ENCODE measurements at regions not wholly inside any gene's neighbourhood (a gene's known extent, or its start where the extent isn't known, plus 50 kb on each side); places are given as distances from the start of the nearest gene placed in this dataset.

DNA sequence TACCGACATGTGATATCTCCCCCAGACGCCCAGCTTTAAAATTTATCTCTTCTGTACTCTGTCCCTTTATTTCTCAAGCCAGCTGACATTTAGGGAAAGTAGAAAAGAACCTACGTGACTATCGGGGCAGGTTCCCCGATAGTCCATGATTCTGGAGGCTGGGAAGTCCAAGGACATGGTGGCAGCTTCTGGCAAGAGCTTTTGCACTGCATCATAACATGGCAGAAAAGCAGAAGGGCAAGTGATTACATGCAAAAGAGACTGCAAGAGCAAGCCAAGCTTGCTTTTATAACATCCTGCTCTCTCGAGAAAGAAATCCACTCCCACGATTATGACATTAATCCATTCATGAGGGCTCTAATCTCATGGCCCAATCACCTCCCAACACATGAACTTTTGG lies 113.2 kb downstream of the CD164 start:
- Mint-ChIP-seq H3K27me3 (no peaks in the 10 kb centered on the region), H3K36me3 (ENCODE audit: low read depth) (no peaks in the 10 kb centered on the region), H3K4me3 (no peak overlapping the region), H3K9me3 (ENCODE audit: low read depth) (peaks cover 5% of the 10 kb centered on the region), H3K27ac (no peak overlapping the region), H3K4me1 (no peaks in the 10 kb centered on the region)
- DNase-seq (no peak), ATAC-seq (no peak)
- ChIA-PET POLR2A (no interaction called here), CTCF (no interaction called here)
- intact Hi-C loops (cut with DNase I, micrococcal nuclease): no loop called here

DNA sequence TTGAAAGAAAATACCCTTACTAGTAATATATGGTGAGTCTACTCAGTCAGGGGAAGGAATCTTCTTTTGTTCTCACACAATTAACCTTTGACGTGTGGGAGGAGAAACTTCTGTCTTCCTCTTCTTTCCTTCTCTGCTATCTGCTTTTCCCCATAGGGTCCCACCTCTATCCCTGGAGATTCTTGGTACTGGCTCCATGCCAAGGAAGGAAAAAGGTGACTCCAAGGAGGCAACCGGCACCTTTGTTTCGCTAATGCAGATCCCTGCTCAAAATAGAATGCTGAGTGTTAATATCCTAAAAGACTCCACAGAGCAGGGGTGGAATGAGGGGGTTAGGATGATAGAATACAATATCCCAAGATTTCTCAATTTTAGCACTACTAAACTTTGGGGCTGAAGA lies 116.7 kb downstream of the CD164 start:
- no peak for ATAC-seq
- Mint-ChIP-seq H3K9me3 (ENCODE audit: low read depth) (peaks cover 5% of the 10 kb centered on the region), H3K27me3 (no peaks in the 10 kb centered on the region), H3K36me3 (ENCODE audit: low read depth) (no peaks in the 10 kb centered on the region), H3K4me3 (no peak overlapping the region), H3K4me1 (no peaks in the 10 kb centered on the region), H3K27ac (no peak overlapping the region)
- intact Hi-C loops (cut with DNase I, micrococcal nuclease): no loop called here
- DNase-seq: no peak
- CTCF ChIA-PET: no interaction called here
- POLR2A ChIA-PET: no interaction called here

DNA sequence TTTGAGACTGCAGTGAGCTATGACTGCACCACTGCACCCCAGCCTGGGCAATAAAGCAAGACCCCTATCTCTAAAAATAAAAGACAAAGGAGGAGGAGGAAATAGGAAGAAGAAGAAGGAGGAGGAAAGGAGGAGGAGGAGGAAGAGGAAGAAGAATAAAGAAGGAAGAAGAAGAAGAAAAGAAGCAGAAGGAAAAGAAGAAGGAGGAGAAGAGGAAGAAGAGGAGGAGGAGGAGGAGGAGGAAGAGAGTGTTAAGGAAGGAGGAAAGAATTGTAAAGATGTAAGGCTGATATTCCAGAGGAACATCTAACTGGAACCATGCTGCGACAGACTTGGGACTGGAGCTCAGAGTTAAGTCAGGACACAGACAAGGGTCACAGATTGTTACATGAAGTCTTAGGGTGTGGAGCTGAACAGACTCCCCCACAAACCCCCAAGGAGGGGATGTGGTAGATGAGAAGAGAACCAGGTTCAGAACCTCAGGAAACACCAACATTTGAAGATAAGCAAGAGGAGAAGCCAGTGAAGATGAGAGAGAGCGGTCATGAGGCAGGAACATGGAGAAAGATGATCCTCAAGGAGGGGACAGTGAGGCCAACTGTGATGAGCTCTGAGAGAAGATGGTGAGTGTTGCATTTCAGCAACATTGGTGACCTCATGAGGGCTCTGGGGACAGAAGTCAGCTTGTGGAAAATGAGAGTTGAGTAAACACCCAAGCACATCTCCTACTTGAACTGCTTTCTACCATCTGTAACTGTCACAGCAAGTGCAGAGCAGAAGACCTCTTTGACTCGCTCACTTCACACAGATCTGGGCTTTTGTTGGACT lies 118.2 kb downstream of the CD164 start:
- no peaks in the 10 kb centered on the region for H3K36me3 Mint-ChIP-seq (ENCODE audit: low read depth)
- H3K4me3 Mint-ChIP-seq: no peak overlapping the region
- intact Hi-C loops (cut with DNase I, micrococcal nuclease): no loop called here
- no peak for DNase-seq
- H3K9me3 Mint-ChIP-seq (ENCODE audit: low read depth): peaks cover 5% of the 10 kb centered on the region
- ChIA-PET CTCF (interaction anchor here (0.8 kb wide), 1 partner anchor 140 kb away, joined by 3 read pairs; no protein-coding TSS in a partner anchor), POLR2A (no interaction called here)
- H3K27ac Mint-ChIP-seq: no peak overlapping the region
- ATAC-seq: no peak
- H3K27me3 Mint-ChIP-seq: no peaks in the 10 kb centered on the region
- H3K4me1 Mint-ChIP-seq: no peaks in the 10 kb centered on the region

DNA sequence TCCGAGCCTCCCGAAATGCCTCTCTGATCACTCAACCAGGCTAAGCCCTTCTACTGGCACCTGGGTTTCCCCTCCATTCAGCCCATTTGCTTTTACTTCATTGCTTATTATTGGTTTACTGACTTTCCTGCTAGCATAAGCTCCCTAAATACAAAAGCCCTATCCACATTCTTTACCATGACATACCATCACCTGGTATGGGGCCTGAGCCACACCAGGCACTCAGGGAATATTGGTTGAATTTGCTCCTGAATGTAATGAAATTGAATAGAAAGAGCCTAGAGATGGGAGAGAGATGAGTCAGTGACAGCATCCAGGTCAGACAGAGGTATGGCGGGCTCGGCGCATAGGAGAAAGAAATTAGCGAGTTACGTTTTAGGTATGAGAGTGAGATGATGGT lies 120.0 kb downstream of the CD164 start:
- no peaks in the 10 kb centered on the region for H3K27me3 Mint-ChIP-seq
- intact Hi-C loops (cut with DNase I, micrococcal nuclease): no loop called here
- CTCF ChIA-PET: interaction anchor here (0.5 kb wide), 1 partner anchor 68 kb away, joined by 3 read pairs; no protein-coding TSS in a partner anchor
- no peaks in the 10 kb centered on the region for H3K4me1 Mint-ChIP-seq
- no peaks in the 10 kb centered on the region for H3K36me3 Mint-ChIP-seq (ENCODE audit: low read depth)
- no peak overlapping the region for H3K27ac Mint-ChIP-seq
- no peak for ATAC-seq
- DNase-seq: no peak
- no peaks in the 10 kb centered on the region for H3K9me3 Mint-ChIP-seq (ENCODE audit: low read depth)
- no peak overlapping the region for H3K4me3 Mint-ChIP-seq
- POLR2A ChIA-PET: no interaction called here

DNA sequence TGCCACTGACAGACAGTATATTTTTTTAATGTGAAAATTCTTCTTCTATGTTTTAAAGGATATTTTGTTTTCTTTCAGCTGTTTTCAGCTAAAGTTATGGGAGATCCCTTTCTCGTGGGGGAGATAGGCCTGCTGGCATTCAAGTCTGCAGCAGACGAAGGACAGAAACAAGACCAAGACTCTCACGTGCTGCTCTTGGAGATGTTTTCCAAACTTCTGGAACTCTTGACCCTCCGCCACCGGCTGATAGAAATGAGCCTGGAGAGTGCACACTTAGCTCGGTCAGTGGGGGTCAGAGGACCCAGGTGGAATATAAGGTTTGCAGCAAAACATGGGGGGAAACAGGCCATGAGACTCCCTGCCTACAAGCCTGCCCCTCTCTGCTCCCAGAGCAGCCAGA lies 120.5 kb downstream of the CD164 start:
- no peaks in the 10 kb centered on the region for H3K9me3 Mint-ChIP-seq (ENCODE audit: low read depth)
- H3K4me1 Mint-ChIP-seq: no peaks in the 10 kb centered on the region
- ATAC-seq (no peak), DNase-seq (no peak)
- CTCF ChIA-PET: no interaction called here
- H3K36me3 Mint-ChIP-seq (ENCODE audit: low read depth): no peaks in the 10 kb centered on the region
- POLR2A ChIA-PET: no interaction called here
- H3K27ac Mint-ChIP-seq: no peak overlapping the region
- no peaks in the 10 kb centered on the region for H3K27me3 Mint-ChIP-seq
- no peak overlapping the region for H3K4me3 Mint-ChIP-seq
- intact Hi-C loops (cut with DNase I, micrococcal nuclease): no loop called here

DNA sequence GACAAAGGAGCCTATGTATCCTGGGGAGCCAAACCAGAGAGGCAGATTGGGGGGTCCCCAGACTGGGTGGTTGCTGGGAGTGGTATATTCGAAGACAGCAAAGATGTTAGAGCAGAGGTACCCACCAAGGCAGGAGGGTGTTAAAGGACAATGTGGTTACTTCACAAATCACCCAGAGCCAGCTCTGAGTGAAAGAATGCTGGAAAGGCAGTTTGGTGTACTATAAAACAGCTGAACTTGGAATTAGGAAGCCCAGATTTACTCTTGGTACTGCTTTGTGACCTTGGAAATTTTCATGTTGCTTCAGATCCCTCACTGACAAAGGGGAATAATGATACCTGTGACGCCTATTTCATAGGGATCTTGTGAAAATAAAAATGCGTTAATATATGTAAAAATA lies 121.6 kb downstream of the CD164 start:
- POLR2A ChIA-PET: no interaction called here
- intact Hi-C loops (cut with DNase I, micrococcal nuclease): no loop called here
- Mint-ChIP-seq H3K27ac (no peak overlapping the region), H3K27me3 (no peaks in the 10 kb centered on the region), H3K4me1 (no peaks in the 10 kb centered on the region), H3K36me3 (ENCODE audit: low read depth) (no peaks in the 10 kb centered on the region), H3K4me3 (no peak overlapping the region), H3K9me3 (ENCODE audit: low read depth) (no peaks in the 10 kb centered on the region)
- DNase-seq: no peak
- CTCF ChIA-PET: no interaction called here
- ATAC-seq: no peak

DNA sequence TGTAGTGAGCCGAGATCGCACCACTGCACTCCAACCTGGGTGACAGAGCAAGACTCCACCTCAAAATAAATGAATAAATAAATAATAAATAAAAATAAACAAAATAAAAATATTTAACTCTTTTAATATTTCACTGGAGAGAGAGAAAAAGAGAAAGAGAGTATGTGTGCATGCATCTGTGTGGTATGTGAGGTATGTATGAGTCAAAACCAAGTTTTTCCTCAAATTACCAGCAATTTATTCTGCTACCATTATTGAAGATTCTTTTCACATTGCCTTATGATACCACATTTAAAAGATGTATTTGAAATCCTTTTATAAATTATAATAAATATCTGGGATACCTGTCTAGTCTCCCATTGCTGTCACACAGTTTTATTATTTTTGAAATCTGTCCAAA lies 122.1 kb downstream of the CD164 start:
- no peaks in the 10 kb centered on the region for H3K27me3 Mint-ChIP-seq
- H3K27ac Mint-ChIP-seq: no peak overlapping the region
- ATAC-seq (no peak), DNase-seq (no peak)
- H3K4me3 Mint-ChIP-seq: no peak overlapping the region
- no peaks in the 10 kb centered on the region for H3K9me3 Mint-ChIP-seq (ENCODE audit: low read depth)
- no peaks in the 10 kb centered on the region for H3K4me1 Mint-ChIP-seq
- intact Hi-C loops (cut with DNase I, micrococcal nuclease): no loop called here
- H3K36me3 Mint-ChIP-seq (ENCODE audit: low read depth): no peaks in the 10 kb centered on the region
- ChIA-PET CTCF (no interaction called here), POLR2A (interaction anchor here (0.6 kb wide), 1 partner anchor 60 kb away, joined by 3 read pairs; no protein-coding TSS in a partner anchor)

DNA sequence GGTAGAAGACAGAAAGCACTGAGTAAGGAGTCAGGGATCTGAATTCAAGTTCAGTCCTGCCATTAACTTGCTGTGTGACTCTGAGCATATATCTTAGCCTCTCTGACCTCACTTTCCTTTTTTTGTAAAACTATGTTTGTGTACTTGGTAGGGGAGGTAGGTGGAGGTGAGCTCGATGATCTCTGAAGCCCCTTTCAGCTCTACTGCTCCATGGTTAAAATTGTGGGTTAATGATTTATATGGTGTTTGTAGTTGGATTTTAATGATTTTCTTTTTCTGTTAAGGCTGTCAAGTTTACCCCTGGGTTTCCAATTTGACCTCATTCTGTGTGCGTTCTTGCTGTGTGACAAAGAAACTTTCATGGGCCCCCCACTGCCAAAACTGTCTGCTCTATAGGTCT lies 124.1 kb downstream of the CD164 start:
- Mint-ChIP-seq H3K4me3 (no peak overlapping the region), H3K27me3 (no peaks in the 10 kb centered on the region), H3K4me1 (no peaks in the 10 kb centered on the region), H3K27ac (no peak overlapping the region), H3K9me3 (ENCODE audit: low read depth) (no peaks in the 10 kb centered on the region), H3K36me3 (ENCODE audit: low read depth) (no peaks in the 10 kb centered on the region)
- DNase-seq (no peak), ATAC-seq (no peak)
- intact Hi-C loops (cut with DNase I, micrococcal nuclease): no loop called here
- ChIA-PET POLR2A (no interaction called here), CTCF (interaction anchor here (0.6 to 1.7 kb wide), 3 partner anchors 10 to 70 kb away, joined by 3 to 5 read pairs (median 3); no protein-coding TSS in a partner anchor)

DNA sequence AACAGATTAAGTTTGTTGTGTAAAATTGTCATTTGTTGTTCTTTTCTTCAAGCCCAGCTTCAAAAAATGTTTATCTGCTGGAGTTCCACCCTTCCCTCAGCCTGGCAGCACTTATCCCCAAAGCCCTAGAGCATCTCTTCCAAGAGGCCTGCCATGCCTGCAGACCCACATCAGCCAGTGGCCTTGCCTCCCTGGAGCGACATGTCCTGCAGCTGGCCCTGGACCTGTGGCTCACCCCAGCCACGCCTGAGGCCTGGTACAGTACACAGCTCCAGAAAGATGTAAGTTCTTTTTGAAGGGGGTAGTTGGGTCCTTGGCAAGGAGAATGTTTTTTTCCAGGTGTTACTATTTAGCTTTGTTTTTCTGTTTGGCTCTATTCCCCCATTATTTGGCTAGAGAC lies 124.8 kb downstream of the CD164 start:
- ChIA-PET CTCF (interaction anchor here (0.6 to 1.7 kb wide), 4 partner anchors 10 to 359 kb away, joined by 3 to 5 read pairs (median 4); no protein-coding TSS in a partner anchor), POLR2A (no interaction called here)
- Mint-ChIP-seq H3K4me1 (no peaks in the 10 kb centered on the region), H3K36me3 (ENCODE audit: low read depth) (no peaks in the 10 kb centered on the region), H3K4me3 (no peak overlapping the region), H3K27me3 (peaks cover 2% of the 10 kb centered on the region), H3K9me3 (ENCODE audit: low read depth) (no peaks in the 10 kb centered on the region), H3K27ac (no peak overlapping the region)
- ATAC-seq (no peak), DNase-seq (no peak)
- intact Hi-C loops (cut with DNase I, micrococcal nuclease): no loop called here

DNA sequence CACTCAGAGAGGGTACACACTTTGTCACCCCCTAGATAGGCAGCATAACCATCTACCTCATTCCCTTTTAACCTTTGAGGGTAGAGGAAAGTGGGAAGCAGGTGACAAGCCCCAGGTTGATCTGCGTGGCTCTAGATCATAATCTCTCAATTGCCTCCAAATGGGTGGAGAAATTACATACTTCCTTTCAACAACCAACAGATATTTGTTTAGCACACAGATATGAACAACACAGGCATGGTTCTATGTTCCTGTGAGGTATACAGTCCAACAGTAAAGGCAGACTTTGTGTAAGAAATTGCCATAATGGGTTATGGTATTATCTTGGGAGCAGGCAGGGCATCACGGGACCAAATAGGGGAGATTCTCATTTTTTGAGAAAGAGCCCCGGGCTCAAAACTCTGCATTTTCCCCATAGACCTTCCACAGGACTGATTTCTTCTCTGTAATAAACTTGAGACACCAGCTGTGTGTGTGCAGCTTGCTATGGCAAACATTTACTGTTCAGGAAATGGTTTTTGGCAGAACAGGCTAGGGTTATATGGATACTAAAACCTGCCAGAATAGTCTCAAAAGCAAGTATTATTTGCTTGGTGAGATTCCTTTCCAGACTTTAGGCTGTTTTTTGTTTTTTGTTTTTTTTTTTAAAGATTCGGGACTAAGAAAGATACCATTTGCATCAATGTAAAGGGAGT lies 126.2 kb downstream of the CD164 start:
- Mint-ChIP-seq H3K27me3 (peaks cover 2% of the 10 kb centered on the region), H3K9me3 (ENCODE audit: low read depth) (no peaks in the 10 kb centered on the region), H3K4me3 (no peak overlapping the region), H3K4me1 (no peaks in the 10 kb centered on the region), H3K36me3 (ENCODE audit: low read depth) (no peaks in the 10 kb centered on the region), H3K27ac (no peak overlapping the region)
- ChIA-PET CTCF (no interaction called here), POLR2A (no interaction called here)
- intact Hi-C loops (cut with DNase I, micrococcal nuclease): no loop called here
- ATAC-seq (no peak), DNase-seq (no peak)

DNA sequence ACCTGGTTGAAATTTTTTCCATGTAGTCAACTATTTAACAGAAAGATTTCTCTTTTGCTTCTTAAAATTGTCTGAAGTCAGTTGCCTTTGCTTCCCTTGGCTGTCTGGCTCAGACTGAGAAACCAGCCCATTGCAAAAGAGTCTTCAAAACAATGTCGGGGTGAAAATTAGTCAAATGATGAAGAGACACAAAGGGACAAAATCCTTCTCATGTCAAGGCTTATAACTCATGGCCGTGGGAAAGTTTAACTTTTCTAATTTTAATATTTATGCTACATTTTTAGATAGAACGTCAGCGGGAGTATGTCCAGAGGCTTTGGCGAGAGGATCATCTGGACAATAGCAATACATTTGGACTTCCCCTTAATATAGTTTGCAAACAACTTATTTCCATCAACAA lies 127.2 kb downstream of the CD164 start:
- no peak overlapping the region for H3K27ac Mint-ChIP-seq
- DNase-seq (no peak), ATAC-seq (no peak)
- intact Hi-C loops (cut with DNase I, micrococcal nuclease): no loop called here
- H3K4me3 Mint-ChIP-seq: no peak overlapping the region
- ChIA-PET POLR2A (no interaction called here), CTCF (no interaction called here)
- no peaks in the 10 kb centered on the region for H3K4me1 Mint-ChIP-seq
- no peaks in the 10 kb centered on the region for H3K9me3 Mint-ChIP-seq (ENCODE audit: low read depth)
- no peaks in the 10 kb centered on the region for H3K36me3 Mint-ChIP-seq (ENCODE audit: low read depth)
- peaks cover 2% of the 10 kb centered on the region for H3K27me3 Mint-ChIP-seq

DNA sequence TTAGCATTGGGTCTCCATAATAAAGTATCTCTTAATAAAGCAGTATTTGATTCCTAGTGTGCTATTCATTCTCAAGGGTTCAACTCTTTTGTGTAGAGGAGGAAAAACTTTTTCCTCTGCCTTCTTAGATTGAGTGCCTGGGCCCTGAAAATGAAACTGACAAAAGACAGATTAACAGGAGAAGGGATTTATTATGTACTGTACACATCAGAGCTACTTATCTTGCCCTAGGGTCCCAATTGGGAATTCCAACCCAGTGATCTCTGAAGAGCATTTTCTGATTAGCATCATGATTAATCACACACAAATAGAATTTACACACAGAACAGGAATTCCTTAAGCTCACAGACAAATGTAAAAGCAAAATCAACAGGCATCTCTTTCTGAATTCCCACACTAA lies 128.9 kb downstream of the CD164 start:
- ChIA-PET CTCF (interaction anchor here (1.0 to 1.2 kb wide), 2 partner anchors 11 to 65 kb away, joined by 3 read pairs; no protein-coding TSS in a partner anchor), POLR2A (no interaction called here)
- Mint-ChIP-seq H3K36me3 (ENCODE audit: low read depth) (no peaks in the 10 kb centered on the region), H3K4me1 (no peaks in the 10 kb centered on the region), H3K9me3 (ENCODE audit: low read depth) (no peaks in the 10 kb centered on the region), H3K4me3 (no peak overlapping the region), H3K27ac (no peak overlapping the region), H3K27me3 (peaks cover 2% of the 10 kb centered on the region)
- DNase-seq: no peak
- intact Hi-C loops (cut with DNase I, micrococcal nuclease): no loop called here
- ATAC-seq: no peak
